ENCODE measurements at regions not wholly inside any gene's neighbourhood (a gene's known extent, or its start where the extent isn't known, plus 50 kb on each side); places are given as distances from the start of the nearest gene placed in this dataset.

GRCh38 chr2:21353879-21354679 lies 230.3 kb downstream of the TDRD15 start:
- Histone ChIP-seq H3K4ac (ENCODE audit: low read length) (no peak overlapping the region), H2BK5ac (ENCODE audit: low read length) (no peak overlapping the region), H2AK5ac (ENCODE audit: low read depth, low read length) (no peak overlapping the region), H3K79me1 (ENCODE audit: low read depth, low read length) (no peaks in the 10 kb centered on the region), H2BK15ac (ENCODE audit: low read length) (no peak overlapping the region), H3K27ac (replicated peaks; ENCODE audit: low read length) (no peak overlapping the region), H3K4me2 (ENCODE audit: insufficient read depth, low read length, poor library complexity, severe bottlenecking) (no peak overlapping the region), H3K4me1 (ENCODE audit: control insufficient read depth in 2 of 2, insufficient read depth in 1 of 2, low read depth in 1 of 2, low read length in 2 of 2) (peaks cover 0 to 3% of the 10 kb centered on the region in 2 donors), H2BK12ac (ENCODE audit: low read length) (no peak overlapping the region), H3K27me3 (ENCODE audit: control insufficient read depth in 3 of 3, insufficient read depth in 3 of 3, low read depth in 1 of 3, low read length in 3 of 3) (no peaks in the 10 kb centered on the region), H3K9me3 (replicated peaks in 1 of 2; ENCODE audit: control insufficient read depth in 2 of 2, insufficient read depth in 1 of 2, low read depth in 1 of 2, low read length in 2 of 2) (no peaks in the 10 kb centered on the region), H3K4me3 (ENCODE audit: low read length in 2 of 2) (no peak overlapping the region), H4K8ac (ENCODE audit: low read depth, low read length) (no peak overlapping the region), H2AFZ (ENCODE audit: low read length) (no peak overlapping the region), H3K23ac (ENCODE audit: low read depth, low read length, poor library complexity) (no peak overlapping the region), H3K9ac (ENCODE audit: low read depth, low read length, poor library complexity) (no peak overlapping the region), H3K14ac (ENCODE audit: low read length) (no peak overlapping the region), H3K18ac (ENCODE audit: low read length) (no peak overlapping the region), H4K91ac (ENCODE audit: low read depth, low read length, poor library complexity) (no peak overlapping the region), H2BK120ac (ENCODE audit: low read depth, low read length) (no peak overlapping the region), H3K36me3 (replicated peaks in 1 of 2; ENCODE audit: control insufficient read depth in 2 of 2, insufficient read depth in 2 of 2, low read length in 2 of 2) (no peaks in the 10 kb centered on the region)
- no CpG with 5 or more reads among the region's 3 CpGs for WGBS, 2 donors (ENCODE audit: extremely low coverage in 2 of 2, insufficient read length in 2 of 2, insufficient replicate concordance in 1 of 2)
- no peak for DNase-seq (ENCODE audit: low spot score)

- DNase-seq (ENCODE audit: low spot score): no peak
- Histone ChIP-seq H2BK120ac (ENCODE audit: low read depth, low read length) (no peak overlapping the region), H2BK15ac (ENCODE audit: low read length) (no peak overlapping the region), H3K9me3 (replicated peaks in 1 of 2; ENCODE audit: control insufficient read depth in 2 of 2, insufficient read depth in 1 of 2, low read depth in 1 of 2, low read length in 2 of 2) (peaks cover 0 to 2% of the 10 kb centered on the region in 2 donors), H3K4me3 (ENCODE audit: low read length in 2 of 2) (no peak overlapping the region), H4K8ac (ENCODE audit: low read depth, low read length) (no peak overlapping the region), H3K27me3 (ENCODE audit: control insufficient read depth in 3 of 3, insufficient read depth in 3 of 3, low read depth in 1 of 3, low read length in 3 of 3) (no peaks in the 10 kb centered on the region), H2BK5ac (ENCODE audit: low read length) (no peak overlapping the region), H3K9ac (ENCODE audit: low read depth, low read length, poor library complexity) (no peak overlapping the region), H2AK5ac (ENCODE audit: low read depth, low read length) (no peak overlapping the region), H3K36me3 (replicated peaks in 1 of 2; ENCODE audit: control insufficient read depth in 2 of 2, insufficient read depth in 2 of 2, low read length in 2 of 2) (no peaks in the 10 kb centered on the region), H3K14ac (ENCODE audit: low read length) (no peak overlapping the region), H3K4me2 (ENCODE audit: insufficient read depth, low read length, poor library complexity, severe bottlenecking) (no peak overlapping the region), H3K23ac (ENCODE audit: low read depth, low read length, poor library complexity) (no peak overlapping the region), H3K4ac (ENCODE audit: low read length) (no peak overlapping the region), H4K91ac (ENCODE audit: low read depth, low read length, poor library complexity) (no peak overlapping the region), H3K18ac (ENCODE audit: low read length) (no peak overlapping the region), H2AFZ (ENCODE audit: low read length) (no peak overlapping the region), H3K79me1 (ENCODE audit: low read depth, low read length) (no peaks in the 10 kb centered on the region), H2BK12ac (ENCODE audit: low read length) (no peak overlapping the region), H3K4me1 (ENCODE audit: control insufficient read depth in 2 of 2, insufficient read depth in 1 of 2, low read depth in 1 of 2, low read length in 2 of 2) (peaks cover 0 to 3% of the 10 kb centered on the region in 2 donors), H3K27ac (replicated peaks; ENCODE audit: low read length) (no peak overlapping the region)
- no CpG with 5 or more reads among the region's 9 CpGs for WGBS, 2 donors (ENCODE audit: extremely low coverage in 2 of 2, insufficient read length in 2 of 2, insufficient replicate concordance in 1 of 2)
Measured at GRCh38 chr2:21356086-21356856, 232.5 kb downstream of the TDRD15 start.

GRCh38 chr2:21356857-21357255 lies 233.1 kb downstream of the TDRD15 start:
- Histone ChIP-seq H2BK15ac (ENCODE audit: low read length) (no peak overlapping the region), H3K36me3 (replicated peaks in 1 of 2; ENCODE audit: control insufficient read depth in 2 of 2, insufficient read depth in 2 of 2, low read length in 2 of 2) (no peaks in the 10 kb centered on the region), H2BK5ac (ENCODE audit: low read length) (no peak overlapping the region), H3K9me3 (replicated peaks in 1 of 2; ENCODE audit: control insufficient read depth in 2 of 2, insufficient read depth in 1 of 2, low read depth in 1 of 2, low read length in 2 of 2) (peaks cover 0 to 2% of the 10 kb centered on the region in 2 donors), H3K27me3 (ENCODE audit: control insufficient read depth in 3 of 3, insufficient read depth in 3 of 3, low read depth in 1 of 3, low read length in 3 of 3) (no peaks in the 10 kb centered on the region), H3K18ac (ENCODE audit: low read length) (no peak overlapping the region), H3K27ac (replicated peaks; ENCODE audit: low read length) (no peak overlapping the region), H3K4me2 (ENCODE audit: insufficient read depth, low read length, poor library complexity, severe bottlenecking) (no peak overlapping the region), H3K9ac (ENCODE audit: low read depth, low read length, poor library complexity) (no peak overlapping the region), H3K4me1 (ENCODE audit: control insufficient read depth in 2 of 2, insufficient read depth in 1 of 2, low read depth in 1 of 2, low read length in 2 of 2) (peaks cover under 1 to 3% of the 10 kb centered on the region in 2 donors), H2BK12ac (ENCODE audit: low read length) (no peak overlapping the region), H3K23ac (ENCODE audit: low read depth, low read length, poor library complexity) (no peak overlapping the region), H4K91ac (ENCODE audit: low read depth, low read length, poor library complexity) (no peak overlapping the region), H3K4ac (ENCODE audit: low read length) (no peak overlapping the region), H2AFZ (ENCODE audit: low read length) (no peak overlapping the region), H2AK5ac (ENCODE audit: low read depth, low read length) (no peak overlapping the region), H3K79me1 (ENCODE audit: low read depth, low read length) (no peaks in the 10 kb centered on the region), H3K14ac (ENCODE audit: low read length) (no peak overlapping the region), H3K4me3 (ENCODE audit: low read length in 2 of 2) (no peak overlapping the region), H2BK120ac (ENCODE audit: low read depth, low read length) (no peak overlapping the region), H4K8ac (ENCODE audit: low read depth, low read length) (no peak overlapping the region)
- no peak for DNase-seq (ENCODE audit: low spot score)
- WGBS, 2 donors (ENCODE audit: extremely low coverage in 2 of 2, insufficient read length in 2 of 2, insufficient replicate concordance in 1 of 2): no CpG with 5 or more reads among the region's 3 CpGs

GRCh38 chr2:21358976-21359375 lies 235.2 kb downstream of the TDRD15 start:
- Histone ChIP-seq H2AK5ac (ENCODE audit: low read depth, low read length) (no peak overlapping the region), H3K27ac (replicated peaks; ENCODE audit: low read length) (no peak overlapping the region), H3K4ac (ENCODE audit: low read length) (no peak overlapping the region), H2BK5ac (ENCODE audit: low read length) (no peak overlapping the region), H3K36me3 (replicated peaks in 1 of 2; ENCODE audit: control insufficient read depth in 2 of 2, insufficient read depth in 2 of 2, low read length in 2 of 2) (no peaks in the 10 kb centered on the region), H3K4me3 (ENCODE audit: low read length in 2 of 2) (peak overlapping the region in 1 of 2 donors; percentile 68), H2BK120ac (ENCODE audit: low read depth, low read length) (no peak overlapping the region), H2BK12ac (ENCODE audit: low read length) (no peak overlapping the region), H3K79me1 (ENCODE audit: low read depth, low read length) (no peaks in the 10 kb centered on the region), H3K9me3 (replicated peaks in 1 of 2; ENCODE audit: control insufficient read depth in 2 of 2, insufficient read depth in 1 of 2, low read depth in 1 of 2, low read length in 2 of 2) (peaks cover 0 to 2% of the 10 kb centered on the region in 2 donors), H3K9ac (ENCODE audit: low read depth, low read length, poor library complexity) (no peak overlapping the region), H2AFZ (ENCODE audit: low read length) (no peak overlapping the region), H3K14ac (ENCODE audit: low read length) (no peak overlapping the region), H4K8ac (ENCODE audit: low read depth, low read length) (no peak overlapping the region), H3K27me3 (ENCODE audit: control insufficient read depth in 3 of 3, insufficient read depth in 3 of 3, low read depth in 1 of 3, low read length in 3 of 3) (no peaks in the 10 kb centered on the region), H3K4me1 (ENCODE audit: control insufficient read depth in 2 of 2, insufficient read depth in 1 of 2, low read depth in 1 of 2, low read length in 2 of 2) (peaks cover 4 to 5% of the 10 kb centered on the region in 2 donors), H4K91ac (ENCODE audit: low read depth, low read length, poor library complexity) (no peak overlapping the region), H3K23ac (ENCODE audit: low read depth, low read length, poor library complexity) (no peak overlapping the region), H2BK15ac (ENCODE audit: low read length) (no peak overlapping the region), H3K18ac (ENCODE audit: low read length) (no peak overlapping the region), H3K4me2 (ENCODE audit: insufficient read depth, low read length, poor library complexity, severe bottlenecking) (no peak overlapping the region)
- WGBS, 2 donors (ENCODE audit: extremely low coverage in 2 of 2, insufficient read length in 2 of 2, insufficient replicate concordance in 1 of 2): no CpG with 5 or more reads among the region's 2 CpGs
- DNase-seq (ENCODE audit: low spot score): no peak
